ENCODE measurements at regions not wholly inside any gene's neighbourhood (a gene's known extent, or its start where the extent isn't known, plus 50 kb on each side); places are given as distances from the start of the nearest gene placed in this dataset.

DNA sequence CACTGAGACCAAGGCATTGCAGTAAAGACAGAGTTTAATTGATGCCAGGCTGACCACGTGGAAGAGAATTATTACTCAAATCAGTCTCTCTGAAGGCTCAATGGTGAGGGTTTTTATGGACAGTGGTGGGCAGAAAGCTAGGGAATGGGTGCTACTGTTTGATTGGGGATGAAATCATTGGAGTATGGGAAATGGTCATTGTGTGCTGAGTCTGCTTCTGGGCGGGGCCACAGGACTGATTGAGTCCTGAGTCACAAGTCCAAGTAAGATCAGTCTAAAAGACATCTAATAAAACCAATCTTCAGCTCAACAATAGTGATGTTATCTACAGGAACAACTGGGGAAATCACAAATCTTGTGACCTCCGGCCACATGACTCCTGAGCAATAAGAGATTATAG, 868.4 kb downstream of the SORCS3 start:
- H3K9me3 ChIP-seq (ENCODE audit: insufficient read depth, low read length) = no peaks in the 10 kb centered on the region
- H2AFZ ChIP-seq (ENCODE audit: low read depth, low read length, severe bottlenecking) = no peak overlapping the region
- no peaks in the 10 kb centered on the region for H4K20me1 ChIP-seq (ENCODE audit: low read depth, low read length)

DNA sequence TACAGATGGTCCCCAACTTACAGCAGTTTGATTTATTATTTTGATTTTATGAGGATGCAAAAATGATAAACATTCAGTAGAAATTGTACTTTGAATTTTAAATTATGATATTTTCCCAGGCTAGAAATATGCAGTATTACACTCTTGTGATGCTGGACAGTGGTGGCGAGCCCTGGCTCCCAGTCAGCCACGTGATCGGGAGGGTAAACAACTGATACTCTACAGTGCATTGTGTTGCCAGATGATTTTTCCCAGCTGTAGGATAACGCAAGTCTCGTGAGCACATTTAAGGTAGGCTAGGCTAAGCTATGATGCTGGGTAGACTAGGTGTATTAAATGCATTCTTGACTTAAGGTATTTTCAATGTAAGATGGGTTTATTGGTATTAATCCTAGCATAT, 865.2 kb downstream of the SORCS3 start:
- no peaks in the 10 kb centered on the region for H3K79me2 ChIP-seq (ENCODE audit: insufficient read depth, low read length)
- H4K20me1 ChIP-seq (ENCODE audit: low read depth, low read length) = no peaks in the 10 kb centered on the region
- no peaks in the 10 kb centered on the region for H3K27me3 ChIP-seq (ENCODE audit: low read length)
- no peak overlapping the region for H3K27ac ChIP-seq (ENCODE audit: low read depth, low read length)
- H3K36me3 ChIP-seq (ENCODE audit: low read length) = no peaks in the 10 kb centered on the region
- no peak overlapping the region for H3K9ac ChIP-seq (ENCODE audit: low read length)
- H2AFZ ChIP-seq (ENCODE audit: low read depth, low read length, severe bottlenecking) = no peak overlapping the region
- H3K9me3 ChIP-seq (ENCODE audit: insufficient read depth, low read length) = no peaks in the 10 kb centered on the region
- H3K4me3 ChIP-seq (ENCODE audit: insufficient read depth, low read length, poor library complexity, severe bottlenecking) = no peak overlapping the region
- TF ChIP-seq EZH2phosphoT487 (conservative IDR thresholded peaks at IDR 0.05; ENCODE audit: low read length) = no peak
- TF ChIP-seq, protein P1, sequence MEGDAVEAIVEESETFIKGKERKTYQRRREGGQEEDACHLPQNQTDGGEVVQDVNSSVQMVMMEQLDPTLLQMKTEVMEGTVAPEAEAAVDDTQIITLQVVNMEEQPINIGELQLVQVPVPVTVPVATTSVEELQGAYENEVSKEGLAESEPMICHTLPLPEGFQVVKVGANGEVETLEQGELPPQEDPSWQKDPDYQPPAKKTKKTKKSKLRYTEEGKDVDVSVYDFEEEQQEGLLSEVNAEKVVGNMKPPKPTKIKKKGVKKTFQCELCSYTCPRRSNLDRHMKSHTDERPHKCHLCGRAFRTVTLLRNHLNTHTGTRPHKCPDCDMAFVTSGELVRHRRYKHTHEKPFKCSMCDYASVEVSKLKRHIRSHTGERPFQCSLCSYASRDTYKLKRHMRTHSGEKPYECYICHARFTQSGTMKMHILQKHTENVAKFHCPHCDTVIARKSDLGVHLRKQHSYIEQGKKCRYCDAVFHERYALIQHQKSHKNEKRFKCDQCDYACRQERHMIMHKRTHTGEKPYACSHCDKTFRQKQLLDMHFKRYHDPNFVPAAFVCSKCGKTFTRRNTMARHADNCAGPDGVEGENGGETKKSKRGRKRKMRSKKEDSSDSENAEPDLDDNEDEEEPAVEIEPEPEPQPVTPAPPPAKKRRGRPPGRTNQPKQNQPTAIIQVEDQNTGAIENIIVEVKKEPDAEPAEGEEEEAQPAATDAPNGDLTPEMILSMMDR (IDR thresholded peaks at IDR 0.05; ENCODE audit: insufficient read depth, low read length, poor library complexity, severe bottlenecking) = no peak
- no peaks in the 10 kb centered on the region for H3F3A ChIP-seq (ENCODE audit: insufficient read depth)
- no peak overlapping the region for H3K4me2 ChIP-seq (ENCODE audit: low read depth, low read length, poor library complexity, severe bottlenecking)
- H3K9me2 ChIP-seq (replicated peaks; ENCODE audit: insufficient read depth, low read length) = no peaks in the 10 kb centered on the region

More for the DNA sequence above, 868.4 kb downstream of the SORCS3 start:
- no peak overlapping the region for H3K4me3 ChIP-seq (ENCODE audit: insufficient read depth, low read length, poor library complexity, severe bottlenecking)
- H3K27me3 ChIP-seq (ENCODE audit: low read length) = no peaks in the 10 kb centered on the region
- no peak overlapping the region for H3K4me2 ChIP-seq (ENCODE audit: low read depth, low read length, poor library complexity, severe bottlenecking)
- no peaks in the 10 kb centered on the region for H3F3A ChIP-seq (ENCODE audit: insufficient read depth)
- TF ChIP-seq EZH2phosphoT487 (conservative IDR thresholded peaks at IDR 0.05; ENCODE audit: low read length) = no peak
- TF ChIP-seq, protein P1 (IDR thresholded peaks at IDR 0.05; ENCODE audit: insufficient read depth, low read length, poor library complexity, severe bottlenecking) = no peak
- H3K9ac ChIP-seq (ENCODE audit: low read length) = no peak overlapping the region
- no peaks in the 10 kb centered on the region for H3K79me2 ChIP-seq (ENCODE audit: insufficient read depth, low read length)
- no peaks in the 10 kb centered on the region for H3K36me3 ChIP-seq (ENCODE audit: low read length)
- no peaks in the 10 kb centered on the region for H3K9me2 ChIP-seq (replicated peaks; ENCODE audit: insufficient read depth, low read length)
- H3K27ac ChIP-seq (ENCODE audit: low read depth, low read length) = no peak overlapping the region

DNA sequence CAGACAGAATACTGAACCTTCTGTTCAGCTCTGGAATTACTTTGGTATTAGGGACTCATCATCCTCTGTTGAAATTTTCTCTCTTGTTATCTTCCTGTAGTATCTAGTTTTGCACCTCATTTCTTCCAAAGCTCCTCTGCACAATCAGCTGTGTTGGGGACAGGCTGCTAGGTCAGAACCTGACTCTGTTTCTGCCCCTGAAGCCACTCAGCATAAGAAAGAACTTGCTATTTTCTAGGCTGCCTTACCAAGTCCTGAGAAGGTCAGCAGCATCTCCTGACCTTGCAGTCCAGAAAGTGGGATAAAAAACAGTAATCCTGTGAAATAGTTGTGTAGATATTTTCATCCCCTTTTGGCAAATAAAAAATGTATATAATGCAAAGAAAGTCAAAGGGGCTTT, 862.6 kb downstream of the SORCS3 start:
- no peak overlapping the region for H2AFZ ChIP-seq (ENCODE audit: low read depth, low read length, severe bottlenecking)
- H3K36me3 ChIP-seq (ENCODE audit: low read length) = no peaks in the 10 kb centered on the region
- no peak overlapping the region for H3K9ac ChIP-seq (ENCODE audit: low read length)
- no peak overlapping the region for H3K4me3 ChIP-seq (ENCODE audit: insufficient read depth, low read length, poor library complexity, severe bottlenecking)
- no peaks in the 10 kb centered on the region for H3K79me2 ChIP-seq (ENCODE audit: insufficient read depth, low read length)
- H3K27me3 ChIP-seq (ENCODE audit: low read length) = no peaks in the 10 kb centered on the region
- H3F3A ChIP-seq (ENCODE audit: insufficient read depth) = no peaks in the 10 kb centered on the region
- H3K27ac ChIP-seq (ENCODE audit: low read depth, low read length) = no peak overlapping the region
- H3K9me2 ChIP-seq (replicated peaks; ENCODE audit: insufficient read depth, low read length) = no peaks in the 10 kb centered on the region
- no peaks in the 10 kb centered on the region for H4K20me1 ChIP-seq (ENCODE audit: low read depth, low read length)
- TF ChIP-seq, protein P1 (IDR thresholded peaks at IDR 0.05; ENCODE audit: insufficient read depth, low read length, poor library complexity, severe bottlenecking) = no peak
- TF ChIP-seq EZH2phosphoT487 (conservative IDR thresholded peaks at IDR 0.05; ENCODE audit: low read length) = no peak
- H3K9me3 ChIP-seq (ENCODE audit: insufficient read depth, low read length) = no peaks in the 10 kb centered on the region
- H3K4me2 ChIP-seq (ENCODE audit: low read depth, low read length, poor library complexity, severe bottlenecking) = no peak overlapping the region
